ENCODE measurements at regions not wholly inside any gene's neighbourhood (a gene's known extent, or its start where the extent isn't known, plus 50 kb on each side); places are given as distances from the start of the nearest gene placed in this dataset.
A peak's percentile ranks its signal among the peaks of the same experiment; 100 is the strongest.

GRCh38 chr4:41339812-41340809, 83.4 kb downstream of the UCHL1 start:
- intact Hi-C loops (cut with DNase I, micrococcal nuclease), result no loop called here
- Histone ChIP-seq H3K36me3 (ENCODE audit: low read depth) (no peaks in the 10 kb centered on the region), H3K4me1 (ENCODE audit: low read depth) (no peaks in the 10 kb centered on the region), H3K4me3 (no peak overlapping the region), H3K9me3 (no peaks in the 10 kb centered on the region)
- DNase-seq, result no peak
- TF ChIP-seq CTCF (IDR thresholded peaks at IDR 0.05), result no peak
- ATAC-seq, result no peak

- H3K36me3 ChIP-seq (ENCODE audit: low read depth), result no peaks in the 10 kb centered on the region
- no peaks in the 10 kb centered on the region for H3K9me3 ChIP-seq
- H3K4me3 ChIP-seq, result no peak overlapping the region
- H3K4me1 ChIP-seq (ENCODE audit: low read depth), result no peaks in the 10 kb centered on the region
- DNase-seq (no peak), ATAC-seq (no peak)
- intact Hi-C loops (cut with DNase I, micrococcal nuclease), result no loop called here
- no peak for TF ChIP-seq CTCF (IDR thresholded peaks at IDR 0.05)
These were observed 89.8 kb downstream of the UCHL1 start for GRCh38 chr4:41346306-41347061.

- no peak for TF ChIP-seq CTCF (IDR thresholded peaks at IDR 0.05)
- no peaks in the 10 kb centered on the region for H3K36me3 ChIP-seq (ENCODE audit: low read depth)
- ATAC-seq (no peak), DNase-seq (no peak)
- peaks cover 1% of the 10 kb centered on the region for H3K9me3 ChIP-seq
- intact Hi-C loops (cut with DNase I, micrococcal nuclease), result no loop called here
- H3K4me3 ChIP-seq, result no peak overlapping the region
- H3K4me1 ChIP-seq (ENCODE audit: low read depth), result no peaks in the 10 kb centered on the region
These were observed 92.3 kb downstream of the UCHL1 start for GRCh38 chr4:41349021-41349420.

GRCh38 chr4:41358647-41359421, 102.1 kb downstream of the UCHL1 start:
- no peaks in the 10 kb centered on the region for H3K36me3 ChIP-seq (ENCODE audit: low read depth)
- TF ChIP-seq CTCF (IDR thresholded peaks at IDR 0.05), result no peak
- peaks cover 3% of the 10 kb centered on the region for H3K9me3 ChIP-seq
- ATAC-seq (no peak), DNase-seq (peak in 1 of 3 donors; percentile 14)
- intact Hi-C loops (cut with DNase I, micrococcal nuclease), result no loop called here
- no peak overlapping the region for H3K4me3 ChIP-seq
- peaks cover 3% of the 10 kb centered on the region for H3K4me1 ChIP-seq (ENCODE audit: low read depth)

GRCh38 chr4:41359422-41359775, 102.7 kb downstream of the UCHL1 start:
- H3K9me3 ChIP-seq, result no peaks in the 10 kb centered on the region
- no peaks in the 10 kb centered on the region for H3K36me3 ChIP-seq (ENCODE audit: low read depth)
- DNase-seq (no peak), ATAC-seq (no peak)
- H3K4me3 ChIP-seq, result no peak overlapping the region
- intact Hi-C loops (cut with DNase I, micrococcal nuclease), result no loop called here
- TF ChIP-seq CTCF (IDR thresholded peaks at IDR 0.05), result no peak
- H3K4me1 ChIP-seq (ENCODE audit: low read depth), result peaks cover 3% of the 10 kb centered on the region

Measured in mucosa of descending colon (tissue), 3 donors.